Motor neuron (in vitro differentiated cells): ENCODE measurements at regions not wholly inside any gene's neighbourhood (a gene's known extent, or its start where the extent isn't known, plus 50 kb on each side); places are given as distances from the start of the nearest gene placed in this dataset.

Experiments
- ATAC-seq, 8 experiments: fragments of 200-7000 bp; cut with Tn5 transposase; replicated peaks in 6 of 8; 2 replicates each; pipeline ENCODE4 v1.8.0; 2021; ENCODE audit warnings: mild to moderate bottlenecking in 8 of 8, moderate library complexity in 8 of 8
- H3K27ac ChIP-seq, 2 donors: fragments of 250-450 bp; sonication (Bioruptor Pico); 2 replicates each; pipeline ENCODE4 v1.9.0; 2021; ENCODE audit warnings: antibody characterized with exemption in 2 of 2, mild to moderate bottlenecking in 2 of 2, moderate library complexity in 1 of 2
- H3K4me1 ChIP-seq, 2 donors: fragments of 250-450 bp; sonication (Bioruptor Pico); replicated peaks in 1 of 2; 2 replicates each; pipeline ENCODE4 v1.6.1; 2021; ENCODE audit warnings: antibody characterized with exemption in 2 of 2, mild to moderate bottlenecking in 2 of 2, moderate library complexity in 1 of 2
- H3K4me3 ChIP-seq, 5 donors: fragments of 250-450 bp; sonication (Bioruptor Pico); 2 replicates each; pipeline ENCODE4 v1.9.0; 2021; ENCODE audit warnings: antibody characterized with exemption in 5 of 5, mild to moderate bottlenecking in 5 of 5, moderate library complexity in 4 of 5
- WGBS, 10 experiments: fragments of 450-650 bp; shearing (Covaris generic); methylation state at CpG; one replicate each; pipeline ENCODE4 v1.0.0; 2022; 5-methylcytosine and 5-hydroxymethylcytosine counted together
- in situ Hi-C, 9 experiments: fragments of 400-800 bp; cut with MboI; loops; one replicate each; pipeline ENCODE4 v1.15.0; 2021; ENCODE audit warnings: low sequenced_read_pairs in 9 of 9, low pct_unique_long_range_greater_than_20kb in 2 of 9; ENCODE audit not compliant: unreplicated experiment in 9 of 9

DNA sequence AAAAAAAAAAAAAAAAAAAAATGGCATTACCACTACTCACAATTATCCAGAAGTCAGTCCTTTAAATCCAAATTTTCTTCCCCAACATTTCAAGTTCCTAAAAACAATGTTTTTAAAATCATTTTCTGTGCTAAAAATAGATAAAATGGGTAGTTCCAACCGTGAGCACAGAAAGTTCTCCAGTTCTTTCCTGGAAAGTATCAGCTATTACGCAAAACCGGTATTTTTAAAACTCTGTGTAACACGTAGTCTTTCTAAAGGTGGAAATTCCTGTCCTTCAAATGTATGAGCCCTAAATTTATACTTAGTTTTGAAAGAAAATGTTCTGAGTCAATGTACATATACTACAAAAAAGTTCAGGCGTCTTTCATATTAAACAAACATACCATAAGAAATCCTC is 83.5 kb upstream of the SCAF8 start:
- in situ Hi-C loops = loop anchor here in 2 of 9 experiments (25.0 kb wide), 3 partner anchors 137 to 487 kb away; partner anchors contain the start of gene CNKSR3 (in 1 of the 2)
- Histone ChIP-seq H3K4me1 (peaks cover 0 to 9% of the 10 kb centered on the region in 2 donors), H3K27ac (no peak overlapping the region), H3K4me3 (no peak overlapping the region)
- WGBS, 10 experiments = 51 to 100% (median 95%) methylated on average over 2 to 5 of the region's 5 CpGs; no CpG with 5 or more reads in 1 of the 10 experiments
- no peak for ATAC-seq

DNA sequence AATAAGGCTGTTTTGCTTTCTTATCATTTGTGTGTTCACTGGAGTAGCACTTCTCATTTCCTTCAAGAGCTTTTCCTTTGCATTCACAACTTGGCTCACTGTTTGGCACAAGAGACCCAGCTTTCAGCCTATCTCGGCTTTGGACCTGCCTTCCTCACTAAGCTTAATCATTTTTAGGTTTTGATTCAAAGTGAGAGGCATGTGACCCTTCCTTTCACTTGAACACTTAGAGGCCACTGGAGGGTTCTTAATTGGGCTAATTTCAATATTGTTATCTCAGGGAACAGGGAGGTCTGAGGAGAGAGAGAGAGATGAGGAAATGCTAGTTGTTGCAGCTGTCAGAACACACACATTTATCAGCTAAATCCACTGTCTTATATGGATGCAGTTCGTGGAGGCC is 82.9 kb upstream of the SCAF8 start:
- in situ Hi-C loops = loop anchor here in 2 of 9 experiments (25.0 kb wide), 3 partner anchors 138 to 488 kb away; partner anchors contain the start of gene CNKSR3 (in 1 of the 2)
- no peak for ATAC-seq
- 40 to 92% (median 85%) methylated on average over 1 to 2 of the region's 2 CpGs for WGBS, 10 experiments
- H3K27ac ChIP-seq = no peak overlapping the region
- H3K4me1 ChIP-seq = peaks cover 0 to 9% of the 10 kb centered on the region in 2 donors
- H3K4me3 ChIP-seq = no peak overlapping the region

DNA sequence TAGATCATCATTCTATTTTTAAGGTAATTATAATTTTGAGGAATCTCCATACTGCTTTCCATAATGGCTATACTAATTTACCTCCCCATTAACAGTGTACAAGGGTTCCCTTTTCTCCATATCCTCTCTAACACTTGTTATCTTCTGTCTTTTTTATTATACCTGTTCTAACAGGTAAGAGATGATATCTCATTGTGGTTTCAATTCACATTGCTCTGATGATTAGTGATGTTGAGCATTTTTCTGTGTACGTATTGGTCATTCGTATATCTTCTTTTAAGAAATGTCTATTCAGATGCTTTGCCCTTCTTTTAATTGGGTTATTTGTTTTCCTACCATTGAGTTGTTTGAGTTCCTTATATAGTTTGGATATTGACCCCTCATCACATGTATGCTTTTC is 81.6 kb upstream of the SCAF8 start:
- in situ Hi-C loops = loop anchor here in 2 of 9 experiments (25.0 kb wide), 3 partner anchors 139 to 489 kb away; partner anchors contain the start of gene CNKSR3 (in 1 of the 2)

DNA sequence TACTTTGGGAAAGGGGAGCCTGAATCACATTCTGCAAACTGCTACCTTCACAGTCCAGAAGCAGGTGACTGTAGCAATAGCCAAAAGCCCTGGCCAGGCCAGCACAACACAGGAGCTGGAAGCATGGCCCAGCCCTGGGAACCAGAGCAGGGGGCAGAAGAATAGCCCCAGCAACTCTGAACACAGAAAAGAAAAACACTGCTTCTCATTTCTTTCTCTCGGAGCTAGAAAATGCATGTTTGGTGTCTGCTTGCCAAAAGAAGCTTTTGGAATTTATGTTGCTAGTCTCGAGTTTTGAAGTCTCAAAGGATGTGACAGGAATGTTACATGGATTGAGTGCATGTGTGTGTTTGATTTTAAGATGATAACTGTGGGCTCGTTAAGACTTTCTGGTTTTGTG is 79.8 kb upstream of the SCAF8 start:
- 11 to 100% (median 80%) methylated on average over 1 to 3 of the region's 3 CpGs for WGBS, 10 experiments
- Histone ChIP-seq H3K27ac (no peak overlapping the region), H3K4me1 (no peaks in the 10 kb centered on the region), H3K4me3 (no peak overlapping the region)
- in situ Hi-C loops = loop anchor here in 2 of 9 experiments (25.0 kb wide), 3 partner anchors 141 to 491 kb away; partner anchors contain the start of gene CNKSR3 (in 1 of the 2)
- ATAC-seq = peak in 4 of 8 experiments; percentile 10 to 25 (median 14)

More for the DNA sequence above, 81.6 kb upstream of the SCAF8 start:
- Histone ChIP-seq H3K4me3 (no peak overlapping the region), H3K27ac (no peak overlapping the region), H3K4me1 (no peaks in the 10 kb centered on the region)
- WGBS, 10 experiments = 70 to 100% (median 96%) methylated on average over 1 to 2 of the region's 2 CpGs; no CpG with 5 or more reads in 1 of the 10 experiments
- no peak for ATAC-seq

DNA sequence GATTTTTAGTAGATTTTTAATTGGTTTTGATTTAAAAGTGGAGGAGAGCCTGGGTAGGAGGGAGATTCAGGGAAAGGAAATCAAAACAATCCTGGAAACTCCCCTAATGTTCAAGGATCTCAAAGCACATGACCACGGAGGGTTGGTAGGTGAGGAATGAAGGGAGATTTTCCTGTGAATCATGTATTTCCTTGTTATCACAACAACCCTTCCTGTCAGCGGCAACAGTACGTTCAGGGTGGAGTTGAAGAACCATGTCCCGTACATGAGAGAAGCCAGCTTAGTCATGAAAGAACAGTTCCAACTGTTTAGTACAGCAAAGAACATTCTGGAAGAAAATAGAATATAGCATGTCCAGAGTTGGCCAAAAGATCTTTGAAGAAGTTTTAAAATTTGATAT is 79.4 kb upstream of the SCAF8 start:
- Histone ChIP-seq H3K4me1 (no peaks in the 10 kb centered on the region), H3K4me3 (no peak overlapping the region), H3K27ac (no peak overlapping the region)
- peak in 3 of 8 experiments; percentile 62 to 99 (median 99) for ATAC-seq
- in situ Hi-C loops = loop anchor here in 2 of 9 experiments (25.0 kb wide), 3 partner anchors 142 to 492 kb away; partner anchors contain the start of gene CNKSR3 (in 1 of the 2)
- WGBS, 10 experiments = 21 to 94% (median 73%) methylated on average over 1 to 4 of the region's 4 CpGs; no CpG with 5 or more reads in 2 of the 10 experiments

DNA sequence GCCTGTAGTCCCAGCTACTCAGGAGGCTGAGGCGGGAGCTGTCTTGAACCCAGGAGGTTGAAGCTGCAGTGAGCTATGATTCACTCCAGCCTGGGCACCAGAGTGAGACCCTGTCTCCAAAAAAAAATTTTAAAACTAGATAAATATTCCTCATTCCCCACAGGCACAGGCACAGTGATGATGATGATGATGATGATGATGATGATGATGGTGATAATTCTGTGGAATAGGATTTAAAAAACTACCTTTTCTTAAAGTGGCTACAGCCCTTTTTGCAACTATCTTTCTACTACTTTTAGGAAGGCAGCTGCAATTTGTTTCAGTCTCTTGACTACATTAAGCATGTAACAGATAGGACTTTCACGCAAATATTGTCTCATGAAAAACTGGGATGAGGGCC is 76.6 kb upstream of the SCAF8 start:
- Histone ChIP-seq H3K27ac (no peak overlapping the region), H3K4me3 (no peak overlapping the region), H3K4me1 (no peaks in the 10 kb centered on the region)
- in situ Hi-C loops = loop anchor here in 2 of 9 experiments (25.0 kb wide), 3 partner anchors 144 to 494 kb away; partner anchors contain the start of gene CNKSR3 (in 1 of the 2)
- 60 to 100% (median 94%) methylated on average over 1 to 2 of the region's 2 CpGs; no CpG with 5 or more reads in 2 of the 10 experiments for WGBS, 10 experiments
- ATAC-seq = no peak

DNA sequence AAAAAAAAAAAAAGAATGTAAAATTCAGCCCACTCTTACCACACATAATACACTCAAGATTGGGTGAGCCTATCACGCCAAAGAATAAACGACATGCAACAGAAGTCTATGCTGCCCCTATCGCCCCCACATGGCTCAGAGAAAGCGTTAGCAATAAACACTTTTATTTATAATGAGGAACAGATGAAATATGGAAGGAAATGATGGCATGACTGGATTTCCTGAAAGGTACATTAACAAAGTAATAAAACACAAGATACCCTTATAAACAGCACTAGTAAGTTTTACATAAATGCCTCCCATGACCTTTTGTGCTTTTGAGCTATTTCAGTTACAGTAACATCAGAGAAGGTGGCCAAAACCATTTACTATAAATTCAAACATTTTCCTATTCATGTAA is 71.4 kb upstream of the SCAF8 start:
- H3K27ac ChIP-seq = no peak overlapping the region
- H3K4me3 ChIP-seq = no peak overlapping the region
- in situ Hi-C loops = loop anchor here in 2 of 9 experiments (25.0 kb wide), 3 partner anchors 149 to 499 kb away; partner anchors contain the start of gene CNKSR3 (in 1 of the 2)
- WGBS, 10 experiments = 3 to 100% (median 60%) methylated on average over 1 to 4 of the region's 4 CpGs; no CpG with 5 or more reads in 3 of the 10 experiments
- peak in 4 of 8 experiments; percentile 47 to 89 (median 74) for ATAC-seq
- no peaks in the 10 kb centered on the region for H3K4me1 ChIP-seq

DNA sequence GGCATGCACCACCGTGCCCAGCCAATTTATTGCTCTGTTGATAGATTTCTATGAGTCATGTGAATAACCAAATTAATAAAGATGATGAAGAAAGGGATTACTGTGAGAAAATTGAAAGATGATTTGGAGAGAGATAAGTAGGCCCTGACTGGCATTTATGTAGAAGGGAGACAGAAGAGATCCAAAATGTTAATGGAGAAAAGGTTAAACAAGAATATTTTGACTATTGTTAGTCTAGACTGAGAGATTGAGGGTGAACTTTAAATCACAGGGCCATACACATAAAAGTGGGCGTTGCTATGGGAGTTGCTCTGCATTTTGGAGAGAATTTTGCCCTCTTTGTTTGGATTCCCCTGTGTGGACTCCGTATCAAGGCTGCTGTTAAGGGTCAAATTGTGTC is 68.9 kb upstream of the SCAF8 start:
- WGBS, 10 experiments = 6 to 88% (median 66%) methylated on average over 1 to 3 of the region's 3 CpGs; no CpG with 5 or more reads in 2 of the 10 experiments
- no peaks in the 10 kb centered on the region for H3K4me1 ChIP-seq
- peak in 3 of 8 experiments; percentile 44 to 66 (median 60) for ATAC-seq
- no peak overlapping the region for H3K27ac ChIP-seq
- in situ Hi-C loops = loop anchor here in 2 of 9 experiments (25.0 kb wide), 3 partner anchors 152 to 502 kb away; partner anchors contain the start of gene CNKSR3 (in 1 of the 2)
- H3K4me3 ChIP-seq = no peak overlapping the region

DNA sequence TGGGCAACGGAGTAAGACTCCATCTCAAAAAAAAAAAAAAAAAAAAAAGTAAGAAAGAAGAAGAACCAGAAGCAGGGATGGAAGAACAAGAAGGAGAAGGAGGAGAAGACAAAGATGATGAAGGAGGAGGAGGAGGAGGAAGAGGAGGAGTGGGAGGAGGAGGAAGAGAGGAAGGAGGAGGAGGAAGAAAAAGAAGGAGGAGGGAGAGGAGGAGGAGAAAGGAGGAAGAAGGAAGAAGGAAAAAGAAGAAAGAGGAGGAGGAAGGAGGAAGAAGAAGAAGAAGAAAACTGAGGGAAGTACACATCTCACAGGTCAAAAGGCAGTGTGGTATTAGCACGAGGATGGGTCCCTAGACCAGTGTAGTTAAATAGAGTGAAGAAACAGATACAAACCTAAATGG is 65.1 kb upstream of the SCAF8 start:
- Histone ChIP-seq H3K4me1 (no peaks in the 10 kb centered on the region), H3K27ac (no peak overlapping the region), H3K4me3 (no peak overlapping the region)
- ATAC-seq = no peak
- WGBS, 10 experiments = 35 to 100% (median 83%) methylated on average over 1 to 2 of the region's 2 CpGs; no CpG with 5 or more reads in 3 of the 10 experiments
- in situ Hi-C loops = loop anchor here in 2 of 9 experiments (25.0 kb wide), 3 partner anchors 156 to 506 kb away; partner anchors contain the start of gene CNKSR3 (in 1 of the 2)

DNA sequence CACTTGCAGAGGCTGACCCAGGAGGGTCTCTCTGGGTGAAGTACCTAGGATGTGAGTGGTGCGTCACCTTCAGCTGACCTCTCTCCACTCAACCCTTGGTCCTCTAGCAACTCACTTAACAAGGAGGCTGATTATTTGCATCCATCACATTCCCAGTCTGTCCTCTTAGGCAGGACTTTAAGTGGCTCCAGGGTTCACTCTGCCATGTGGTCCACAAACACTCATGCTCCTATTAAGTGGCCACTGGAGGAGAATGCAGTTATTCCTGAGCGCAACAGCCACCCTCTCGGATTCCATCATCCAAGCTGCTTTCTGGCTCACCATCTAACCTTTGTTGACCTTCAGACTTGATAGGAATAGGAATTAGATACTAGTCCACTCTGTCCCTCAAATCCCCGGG is 61.1 kb upstream of the SCAF8 start:
- in situ Hi-C loops = loop anchor here in 3 of 9 experiments (10.0 to 25.0 kb wide), 4 partner anchors 133 to 510 kb away; partner anchors contain the start of gene CNKSR3 (in 1 of the 3)
- Histone ChIP-seq H3K27ac (no peak overlapping the region), H3K4me1 (no peaks in the 10 kb centered on the region), H3K4me3 (no peak overlapping the region)
- no peak for ATAC-seq
- 80 to 100% (median 100%) methylated on average over 1 to 2 of the region's 4 CpGs; no CpG with 5 or more reads in 4 of the 10 experiments for WGBS, 10 experiments

DNA sequence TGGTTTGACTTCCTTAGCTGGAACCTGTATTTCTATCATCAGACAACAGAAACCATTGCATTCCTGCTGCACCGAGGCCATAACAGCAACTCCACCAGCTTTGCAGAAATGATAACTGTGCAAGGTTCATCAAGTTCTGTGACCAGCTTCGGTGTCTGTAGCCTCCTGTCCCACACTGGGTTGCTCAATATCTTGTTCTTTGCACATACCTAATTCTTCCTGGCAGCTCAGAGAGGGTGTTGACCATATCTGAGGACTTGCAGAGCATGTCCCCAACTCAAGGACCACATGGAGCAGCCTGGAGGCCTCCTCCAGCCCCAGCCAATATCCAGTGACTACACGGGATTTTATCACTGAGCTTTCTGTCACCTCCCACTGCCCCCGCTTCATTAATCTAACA is 59.3 kb upstream of the SCAF8 start:
- in situ Hi-C loops = loop anchor here in 3 of 9 experiments (10.0 to 25.0 kb wide), 4 partner anchors 131 to 512 kb away; partner anchors contain the start of gene CNKSR3 (in 1 of the 3)
- H3K4me1 ChIP-seq = no peaks in the 10 kb centered on the region
- 60 to 100% (median 85%) methylated on average over 1 to 2 of the region's 4 CpGs; no CpG with 5 or more reads in 4 of the 10 experiments for WGBS, 10 experiments
- no peak overlapping the region for H3K27ac ChIP-seq
- H3K4me3 ChIP-seq = no peak overlapping the region
- peak in 1 of 8 experiments; percentile 8 for ATAC-seq

DNA sequence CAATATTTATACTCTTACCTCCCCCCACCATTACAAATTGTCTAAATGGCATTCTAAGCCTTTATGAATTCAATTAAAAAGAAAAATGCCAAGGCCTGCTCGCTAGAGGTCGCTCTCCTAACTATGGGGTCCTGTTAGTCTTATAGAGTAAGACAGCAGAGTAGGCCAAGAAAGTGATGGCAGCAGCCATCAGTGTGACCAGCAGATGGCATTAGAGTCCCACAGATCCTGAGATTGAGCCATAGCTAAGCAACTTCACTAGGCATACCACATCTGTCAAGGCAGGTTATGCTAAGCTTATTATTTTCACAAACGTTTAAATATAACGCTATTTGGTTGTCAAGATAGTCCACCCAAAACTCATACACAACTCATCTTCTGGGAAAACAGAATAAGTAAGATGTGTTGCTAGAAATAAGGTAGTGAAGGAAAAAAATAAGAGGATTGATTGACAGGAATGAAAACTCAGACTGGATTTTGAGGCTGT is 57.6 kb upstream of the SCAF8 start:
- Histone ChIP-seq H3K4me1 (no peaks in the 10 kb centered on the region), H3K4me3 (no peak overlapping the region), H3K27ac (no peak overlapping the region)
- WGBS, 10 experiments = 0 to 6% (median 0%) methylated on average over 1 to 4 of the region's 4 CpGs; no CpG with 5 or more reads in 2 of the 10 experiments
- ATAC-seq = peak; percentile 99 to 100 (median 100)
- in situ Hi-C loops = loop anchor here in 3 of 9 experiments (10.0 to 25.0 kb wide), 2 partner anchors 129 to 137 kb away; no protein-coding TSS in a partner anchor

DNA sequence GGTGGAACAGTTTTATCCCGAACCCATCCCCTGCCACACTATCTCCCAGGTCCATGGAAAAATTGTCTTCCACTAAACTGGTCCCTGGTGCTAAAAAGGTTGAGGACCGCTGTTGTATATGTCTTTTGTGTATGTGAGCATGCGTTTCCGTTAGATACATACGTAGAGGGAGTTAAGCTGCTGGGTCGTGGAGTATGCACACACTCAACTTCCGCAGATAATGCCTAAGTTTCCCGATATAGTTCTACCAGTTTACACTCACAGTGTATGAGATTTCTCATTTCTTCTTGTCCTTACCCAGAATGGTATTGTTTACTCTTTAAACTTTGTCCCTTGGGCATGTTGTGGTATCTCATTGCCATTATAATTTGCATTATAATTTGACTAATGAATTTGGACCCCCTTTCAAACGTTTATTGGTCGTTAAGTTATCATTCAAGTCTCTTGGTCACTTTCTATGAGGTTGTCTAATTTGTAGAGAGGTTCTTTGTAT is 50.5 kb upstream of the SCAF8 start:
- WGBS, 10 experiments = 69 to 91% (median 80%) methylated on average over 2 to 10 of the region's 10 CpGs

More for the DNA sequence above, 50.5 kb upstream of the SCAF8 start:
- ATAC-seq = no peak
- Histone ChIP-seq H3K27ac (no peak overlapping the region), H3K4me1 (no peaks in the 10 kb centered on the region), H3K4me3 (no peak overlapping the region)
- in situ Hi-C loops = loop anchor here in 2 of 9 experiments (25.0 kb wide), 1 partner anchor 130 kb away; no protein-coding TSS in a partner anchor
